ENCODE measurements at regions not wholly inside any gene's neighbourhood (a gene's known extent, or its start where the extent isn't known, plus 50 kb on each side); places are given as distances from the start of the nearest gene placed in this dataset.

DNA sequence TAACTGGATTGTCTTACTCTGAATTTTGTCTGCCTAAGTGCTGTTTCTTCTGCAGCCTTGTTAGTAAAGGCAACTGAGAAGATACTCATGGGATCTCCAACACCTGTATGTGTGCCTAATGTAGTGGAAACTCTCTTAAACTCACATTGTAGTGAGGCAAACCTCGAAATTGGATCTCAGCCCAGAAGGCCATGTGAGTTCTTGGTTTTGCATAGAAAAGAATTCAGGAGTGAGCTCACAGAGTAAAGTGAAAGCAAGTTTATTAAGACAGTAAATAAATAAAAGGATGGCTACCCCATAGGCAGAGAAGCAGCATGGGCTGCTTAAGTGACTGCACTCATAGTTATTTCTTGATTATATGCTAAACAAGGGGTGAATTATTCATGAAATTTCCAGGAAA is 1344.7 kb downstream of the NCAM2 start:
- Histone ChIP-seq H3K4me3 (no peak overlapping the region), H3K4me1 (no peaks in the 10 kb centered on the region), H3K4me2 (no peak overlapping the region), H3K9me3 (no peaks in the 10 kb centered on the region; the same call in 2 of the 3 replicates), H3K27ac (no peak overlapping the region)
- ATAC-seq (no peak), DNase-seq (ENCODE audit: low read depth in 1 of 2, low spot score in 1 of 2) (no peak), FAIRE-seq (no peak)
- WGBS (ENCODE audit: missing lambda C conversion rate), result 7% methylated on average over 1 of the region's 1 CpG
- ChIA-PET POLR2A (no interaction called here), CTCF (no interaction called here)
- TF ChIP-seq RAD21 (conservative IDR thresholded peaks at IDR 0.05 in 1 of 2, IDR thresholded peaks at IDR 0.05 in 1 of 2), result no peak
- TF ChIP-seq POLR2A (IDR thresholded peaks at IDR 0.05; ENCODE audit: low read length), result no peak
- no peak for TF ChIP-seq HOXB5 (CRISPR knock-in tag; IDR thresholded peaks at IDR 0.05)
- no peak for TF ChIP-seq NFE2L2 (conservative IDR thresholded peaks at IDR 0.05; ENCODE audit: low read length)
- no peak for TF ChIP-seq ATOH8 (CRISPR knock-in tag; IDR thresholded peaks at IDR 0.05; ENCODE audit: low read depth)
- TF ChIP-seq FOSB (CRISPR knock-in tag; IDR thresholded peaks at IDR 0.05), result no peak
- no peak for TF ChIP-seq ZFP36 (IDR thresholded peaks at IDR 0.05; ENCODE audit: borderline replicate concordance, partially characterized antibody)
- TF ChIP-seq CHD2 (IDR thresholded peaks at IDR 0.05; ENCODE audit: low read length, partially characterized antibody), result no peak

- no peak overlapping the region for H3K4me3 ChIP-seq
- no peaks in the 10 kb centered on the region for H3K4me1 ChIP-seq
- ATAC-seq (no peak), DNase-seq (ENCODE audit: low read depth in 1 of 2, low spot score in 1 of 2) (no peak), FAIRE-seq (no peak)
- H3K27ac ChIP-seq, result no peak overlapping the region
- H3K9me3 ChIP-seq, result no peaks in the 10 kb centered on the region; the same call in 2 of the 3 replicates
- POLR2A ChIA-PET, result no interaction called here
- TF ChIP-seq KDM5A (IDR thresholded peaks at IDR 0.05) (no peak), BCL3 (IDR thresholded peaks at IDR 0.05) (no peak), EHF (CRISPR knock-in tag; IDR thresholded peaks at IDR 0.05) (no peak), HOXA7 (CRISPR knock-in tag; IDR thresholded peaks at IDR 0.05) (no peak), JUNB (IDR thresholded peaks at IDR 0.05) (no peak), RFX5 (IDR thresholded peaks at IDR 0.05) (no peak), RAD21 (conservative IDR thresholded peaks at IDR 0.05 in 1 of 2, IDR thresholded peaks at IDR 0.05 in 1 of 2) (no peak), FOSB (CRISPR knock-in tag; IDR thresholded peaks at IDR 0.05) (no peak), MYC (IDR thresholded peaks at IDR 0.05; ENCODE audit: borderline replicate concordance, low read length) (no peak), EHMT2 (IDR thresholded peaks at IDR 0.05; ENCODE audit: low read depth) (no peak), HMGXB4 (CRISPR knock-in tag; IDR thresholded peaks at IDR 0.05; ENCODE audit: borderline replicate concordance) (no peak), POLR2A (IDR thresholded peaks at IDR 0.05; ENCODE audit: low read length) (no peak), SMC3 (IDR thresholded peaks at IDR 0.05) (no peak)
- no peak overlapping the region for H3K4me2 ChIP-seq
- CTCF ChIA-PET, result no interaction called here
- WGBS (ENCODE audit: missing lambda C conversion rate), result 10% methylated on average over 2 of the region's 2 CpGs
Observed at GRCh38 chr21:22343303-22343702, 1345.1 kb downstream of the NCAM2 start.

DNA sequence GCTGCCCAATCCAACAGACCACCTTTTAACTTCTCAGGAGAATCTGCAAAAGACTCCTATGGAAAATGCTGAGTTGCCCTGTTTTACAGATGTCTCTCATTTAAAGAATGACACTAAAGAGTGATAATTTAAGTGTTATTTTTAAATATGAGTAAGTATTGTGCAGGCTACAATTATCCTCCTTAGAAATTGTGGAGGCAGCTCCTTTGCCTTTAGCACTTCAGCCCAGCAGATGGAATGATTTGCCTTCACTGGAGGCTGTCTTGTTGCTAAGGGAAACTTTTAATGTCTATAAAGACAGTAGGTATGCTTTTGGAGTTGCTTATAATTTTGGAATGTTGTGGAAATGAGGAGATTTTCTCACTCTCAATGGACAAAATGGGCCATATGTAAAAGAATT is 1345.5 kb downstream of the NCAM2 start:
- no peak overlapping the region for H3K4me2 ChIP-seq
- ChIA-PET CTCF (no interaction called here), POLR2A (no interaction called here)
- FAIRE-seq (no peak), DNase-seq (ENCODE audit: low read depth in 1 of 2, low spot score in 1 of 2) (no peak), ATAC-seq (no peak)
- TF ChIP-seq NFE2L2 (conservative IDR thresholded peaks at IDR 0.05; ENCODE audit: low read length), result no peak
- H3K4me3 ChIP-seq, result no peak overlapping the region
- no peaks in the 10 kb centered on the region; the same call in 2 of the 3 replicates for H3K9me3 ChIP-seq
- H3K4me1 ChIP-seq, result no peaks in the 10 kb centered on the region
- no peak overlapping the region for H3K27ac ChIP-seq

- ATAC-seq (no peak), FAIRE-seq (no peak), DNase-seq (ENCODE audit: low read depth in 1 of 2, low spot score in 1 of 2) (no peak)
- Histone ChIP-seq H3K9me3 (no peaks in the 10 kb centered on the region; the same call in 2 of the 3 replicates), H3K4me1 (no peaks in the 10 kb centered on the region), H3K4me3 (no peak overlapping the region), H3K4me2 (no peak overlapping the region), H3K27ac (no peak overlapping the region)
- TF ChIP-seq HMGXB4 (CRISPR knock-in tag; IDR thresholded peaks at IDR 0.05; ENCODE audit: borderline replicate concordance), result no peak
- TF ChIP-seq MAFK (IDR thresholded peaks at IDR 0.05; ENCODE audit: partially characterized antibody), result no peak
- TF ChIP-seq CBX8 (IDR thresholded peaks at IDR 0.05), result no peak
- no peak for TF ChIP-seq GATA3 (IDR thresholded peaks at IDR 0.05; ENCODE audit: borderline replicate concordance)
- no peak for TF ChIP-seq CHD2 (IDR thresholded peaks at IDR 0.05; ENCODE audit: low read length, partially characterized antibody)
- no peak for TF ChIP-seq FOSL2 (IDR thresholded peaks at IDR 0.05)
- no peak for TF ChIP-seq FOSL2 (CRISPR knock-in tag; IDR thresholded peaks at IDR 0.05)
- TF ChIP-seq JUN (IDR thresholded peaks at IDR 0.05), result no peak
- TF ChIP-seq RNF2 (IDR thresholded peaks at IDR 0.05; ENCODE audit: borderline replicate concordance, low read depth), result no peak
- no peak for TF ChIP-seq RFX5 (IDR thresholded peaks at IDR 0.05)
- TF ChIP-seq CBX2 (IDR thresholded peaks at IDR 0.05; ENCODE audit: borderline replicate concordance, low read depth), result no peak
- TF ChIP-seq NPAS2 (CRISPR knock-in tag; IDR thresholded peaks at IDR 0.05; ENCODE audit: borderline replicate concordance), result no peak
- no peak for TF ChIP-seq HOXA7 (CRISPR knock-in tag; IDR thresholded peaks at IDR 0.05)
- TF ChIP-seq RARB (CRISPR knock-in tag; IDR thresholded peaks at IDR 0.05), result no peak
- ChIA-PET POLR2A (no interaction called here), CTCF (no interaction called here)
Observed at GRCh38 chr21:22345624-22346023, 1347.4 kb downstream of the NCAM2 start.
